GM12874 (cell line): ENCODE measurements at regions not wholly inside any gene's neighbourhood (a gene's known extent, or its start where the extent isn't known, plus 50 kb on each side); places are given as distances from the start of the nearest gene placed in this dataset.
A peak's percentile ranks its signal among the peaks of the same experiment; 100 is the strongest.

Experiments used
- CTCF ChIP-seq: IDR thresholded peaks from 2 replicates; pipeline ENCODE4 v1.5.1; 2011; ENCODE audit warnings: low read depth, mild to moderate bottlenecking, control low read depth, low read length, moderate library complexity; ENCODE audit not compliant: insufficient read depth

DNA sequence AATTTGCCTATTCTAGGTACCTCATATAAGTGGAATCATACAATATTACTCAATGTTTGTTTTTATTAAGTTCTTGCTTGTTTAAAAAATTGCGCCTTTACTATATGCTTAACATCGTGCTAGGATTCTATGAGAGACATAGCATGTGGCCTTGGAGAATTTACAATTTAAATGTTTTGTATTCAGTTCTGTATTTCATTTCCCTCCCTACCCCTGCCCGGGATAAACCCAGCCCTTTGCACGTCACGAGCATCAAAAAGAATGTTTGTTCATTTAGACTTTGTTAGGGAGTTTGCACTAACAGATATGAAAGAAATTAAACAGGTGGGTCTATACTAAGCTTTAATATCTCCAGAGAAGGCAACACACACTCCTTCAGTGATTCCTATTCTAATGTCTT lies 75.7 kb downstream of the C18orf54 start:
- TF ChIP-seq CTCF = no peak

DNA sequence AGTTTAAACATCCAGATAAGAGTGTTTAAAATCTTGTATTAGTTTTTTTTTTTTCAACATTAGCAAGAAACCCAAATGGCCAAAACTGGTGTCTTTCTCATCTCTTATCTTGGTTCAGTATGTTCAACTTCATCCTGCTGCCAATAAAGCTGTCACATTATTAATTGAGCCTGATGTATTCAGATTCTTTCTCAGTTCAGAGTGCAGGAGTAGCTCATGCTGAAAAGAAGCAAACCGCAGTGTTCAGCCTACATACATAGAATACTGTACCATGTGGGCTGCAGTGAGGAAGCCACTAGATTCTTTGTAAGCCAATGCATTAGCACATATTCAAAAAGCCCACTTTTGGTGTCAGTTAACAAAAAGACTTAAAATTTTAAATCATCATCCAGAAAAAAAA lies 76.2 kb downstream of the C18orf54 start:
- TF ChIP-seq CTCF = no peak

- TF ChIP-seq CTCF = no peak
These were observed 76.7 kb downstream of the C18orf54 start for GRCh38 chr18:54434453-54434852.

GRCh38 chr18:54436501-54436900 lies 78.8 kb downstream of the C18orf54 start:
- TF ChIP-seq CTCF = no peak

GRCh38 chr18:54440292-54440691 lies 82.6 kb downstream of the C18orf54 start:
- TF ChIP-seq CTCF = no peak

DNA sequence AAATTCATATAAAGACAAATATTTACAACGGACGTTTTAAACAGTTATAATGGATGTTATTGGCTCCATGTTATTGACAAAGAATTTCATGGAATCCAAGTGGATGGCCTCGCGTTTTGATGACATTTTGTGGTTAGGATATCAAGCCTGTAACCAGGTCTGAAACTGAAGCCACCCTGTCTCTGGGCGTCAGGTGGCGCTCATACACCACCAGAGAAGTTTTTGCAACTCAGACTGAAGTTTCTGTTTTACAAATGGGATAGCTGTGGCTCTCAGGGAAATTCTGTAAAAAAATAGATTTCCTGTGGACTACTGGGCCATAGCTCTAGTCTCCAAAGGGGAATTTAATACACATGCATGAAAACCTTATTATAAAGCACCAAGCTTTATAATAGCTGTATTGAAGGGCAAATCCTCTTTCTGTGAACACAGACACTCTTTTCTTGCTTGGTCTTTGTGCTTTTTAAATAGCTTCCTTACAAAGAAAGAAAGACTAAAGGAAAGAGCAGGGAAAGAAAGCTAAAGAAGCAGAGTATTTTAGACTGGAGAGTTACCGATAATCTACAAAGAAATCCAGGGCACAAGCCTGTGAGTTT lies 86.7 kb downstream of the C18orf54 start:
- TF ChIP-seq CTCF = peak; percentile 71

GRCh38 chr18:54453996-54454395 lies 96.3 kb downstream of the C18orf54 start:
- no peak for TF ChIP-seq CTCF
